DND-41 (cell line): ENCODE measurements at regions not wholly inside any gene's neighbourhood (a gene's known extent, or its start where the extent isn't known, plus 50 kb on each side); places are given as distances from the start of the nearest gene placed in this dataset.

ENCODE experiments used
- CTCF ChIP-seq: IDR thresholded peaks from 2 replicates; pipeline ENCODE4 v1.5.1; 2012; ENCODE audit warnings: borderline replicate concordance, low read length, moderate library complexity, mild to moderate bottlenecking; ENCODE audit not compliant: poor library complexity, severe bottlenecking; ENCODE audit errors: extremely low read depth
- EZH2 ChIP-seq: IDR thresholded peaks from 3 replicates; pipeline ENCODE4 v1.6.1; 2012; ENCODE audit warnings: borderline replicate concordance, low read depth, mild to moderate bottlenecking, moderate library complexity, low read length, inconsistent platforms; ENCODE audit not compliant: severe bottlenecking

- TF ChIP-seq CTCF (no peak), EZH2 (no peak)
These were observed 371.2 kb downstream of the NFIB start for GRCh38 chr9:13942695-13943094.
